ENCODE measurements at regions not wholly inside any gene's neighbourhood (a gene's known extent, or its start where the extent isn't known, plus 50 kb on each side); places are given as distances from the start of the nearest gene placed in this dataset.

- H3K27me3 Mint-ChIP-seq (ENCODE audit: insufficient read depth, unreplicated experiment): no peaks in the 10 kb centered on the region
- no peak for DNase-seq (ENCODE audit: unreplicated experiment)
- POLR2A ChIA-PET: interaction anchor here (0.7 kb wide), 1 partner anchor 17 kb away, joined by 3 read pairs; no protein-coding TSS in a partner anchor
- H3K9me3 Mint-ChIP-seq (ENCODE audit: unreplicated experiment): no peaks in the 10 kb centered on the region
- intact Hi-C loops (cut with micrococcal nuclease): no loop called here
- BruUV-seq (replicated peaks): no TSS peak
- no peak overlapping the region for H3K27ac Mint-ChIP-seq (ENCODE audit: low read depth, unreplicated experiment)
- no peaks in the 10 kb centered on the region for H3K36me3 Mint-ChIP-seq (ENCODE audit: insufficient read depth, unreplicated experiment)
- CTCF ChIA-PET: no interaction called here
- no peaks in the 10 kb centered on the region for H3K4me1 Mint-ChIP-seq (ENCODE audit: insufficient read depth, unreplicated experiment)
- no peak for TF ChIP-seq CTCF (IDR thresholded peaks at IDR 0.05; ENCODE audit: unreplicated experiment)
- H3K4me3 Mint-ChIP-seq (ENCODE audit: unreplicated experiment): no peak overlapping the region
Observed at GRCh38 chr6:51260003-51260402, 441.3 kb downstream of the TFAP2B start.

GRCh38 chr6:51261691-51262090 is 443.0 kb downstream of the TFAP2B start:
- no peak for TF ChIP-seq CTCF (IDR thresholded peaks at IDR 0.05; ENCODE audit: unreplicated experiment)
- CTCF ChIA-PET: no interaction called here
- Mint-ChIP-seq H3K27ac (ENCODE audit: low read depth, unreplicated experiment) (no peak overlapping the region), H3K9me3 (ENCODE audit: unreplicated experiment) (no peaks in the 10 kb centered on the region), H3K4me1 (ENCODE audit: insufficient read depth, unreplicated experiment) (no peaks in the 10 kb centered on the region), H3K27me3 (ENCODE audit: insufficient read depth, unreplicated experiment) (no peaks in the 10 kb centered on the region), H3K36me3 (ENCODE audit: insufficient read depth, unreplicated experiment) (no peaks in the 10 kb centered on the region), H3K4me3 (ENCODE audit: unreplicated experiment) (no peak overlapping the region)
- intact Hi-C loops (cut with micrococcal nuclease): no loop called here
- BruUV-seq (replicated peaks): no TSS peak
- no peak for DNase-seq (ENCODE audit: unreplicated experiment)
- POLR2A ChIA-PET: interaction anchor here (0.7 to 1.3 kb wide), 2 partner anchors 13 to 417 kb away, joined by 3 to 4 read pairs; no protein-coding TSS in a partner anchor

- CTCF ChIA-PET: no interaction called here
- Mint-ChIP-seq H3K4me3 (ENCODE audit: unreplicated experiment) (no peak overlapping the region), H3K27me3 (ENCODE audit: insufficient read depth, unreplicated experiment) (no peaks in the 10 kb centered on the region), H3K27ac (ENCODE audit: low read depth, unreplicated experiment) (no peak overlapping the region), H3K9me3 (ENCODE audit: unreplicated experiment) (no peaks in the 10 kb centered on the region), H3K4me1 (ENCODE audit: insufficient read depth, unreplicated experiment) (no peaks in the 10 kb centered on the region), H3K36me3 (ENCODE audit: insufficient read depth, unreplicated experiment) (no peaks in the 10 kb centered on the region)
- POLR2A ChIA-PET: no interaction called here
- intact Hi-C loops (cut with micrococcal nuclease): no loop called here
- DNase-seq (ENCODE audit: unreplicated experiment): no peak
- no TSS peak for BruUV-seq (replicated peaks)
- no peak for TF ChIP-seq CTCF (IDR thresholded peaks at IDR 0.05; ENCODE audit: unreplicated experiment)
Observed at GRCh38 chr6:51265426-51265825, 446.8 kb downstream of the TFAP2B start.

GRCh38 chr6:51266604-51267003 is 447.9 kb downstream of the TFAP2B start:
- ChIA-PET POLR2A (no interaction called here), CTCF (no interaction called here)
- Mint-ChIP-seq H3K27me3 (ENCODE audit: insufficient read depth, unreplicated experiment) (no peaks in the 10 kb centered on the region), H3K4me1 (ENCODE audit: insufficient read depth, unreplicated experiment) (no peaks in the 10 kb centered on the region), H3K4me3 (ENCODE audit: unreplicated experiment) (no peak overlapping the region), H3K27ac (ENCODE audit: low read depth, unreplicated experiment) (no peak overlapping the region), H3K9me3 (ENCODE audit: unreplicated experiment) (no peaks in the 10 kb centered on the region), H3K36me3 (ENCODE audit: insufficient read depth, unreplicated experiment) (no peaks in the 10 kb centered on the region)
- DNase-seq (ENCODE audit: unreplicated experiment): no peak
- BruUV-seq (replicated peaks): no TSS peak
- intact Hi-C loops (cut with micrococcal nuclease): no loop called here
- TF ChIP-seq CTCF (IDR thresholded peaks at IDR 0.05; ENCODE audit: unreplicated experiment): no peak

All from MCF 10A (cell line).